ENCODE measurements at regions not wholly inside any gene's neighbourhood (a gene's known extent, or its start where the extent isn't known, plus 50 kb on each side); places are given as distances from the start of the nearest gene placed in this dataset.

- Histone ChIP-seq H3K9ac (ENCODE audit: low read length in 2 of 2) (no peak overlapping the region), H3K4me3 (ENCODE audit: low read length in 2 of 2) (no peak overlapping the region), H3K27ac (ENCODE audit: low read length) (no peak overlapping the region), H3K27me3 (ENCODE audit: control insufficient read depth in 1 of 2, insufficient read depth in 2 of 2, low read length in 2 of 2) (no peaks in the 10 kb centered on the region), H3K9me3 (ENCODE audit: control insufficient read depth in 2 of 2, low read length in 2 of 2) (no peaks in the 10 kb centered on the region), H3K4me1 (ENCODE audit: control insufficient read depth, insufficient read depth, low read length) (no peaks in the 10 kb centered on the region), H3K36me3 (ENCODE audit: control insufficient read depth in 2 of 2, insufficient read depth in 2 of 2, low read length in 2 of 2) (no peaks in the 10 kb centered on the region)
These were observed 259.9 kb downstream of the ADGRG6 start for GRCh38 chr6:142561511-142562265.

GRCh38 chr6:142562865-142563264, 261.1 kb downstream of the ADGRG6 start:
- H3K4me3 ChIP-seq (ENCODE audit: low read length in 2 of 2), result no peak overlapping the region
- no peak overlapping the region for H3K9ac ChIP-seq (ENCODE audit: low read length in 2 of 2)
- no peak overlapping the region for H3K27ac ChIP-seq (ENCODE audit: low read length)
- H3K27me3 ChIP-seq (ENCODE audit: control insufficient read depth in 1 of 2, insufficient read depth in 2 of 2, low read length in 2 of 2), result no peaks in the 10 kb centered on the region
- H3K9me3 ChIP-seq (ENCODE audit: control insufficient read depth in 2 of 2, low read length in 2 of 2), result no peaks in the 10 kb centered on the region
- no peaks in the 10 kb centered on the region for H3K4me1 ChIP-seq (ENCODE audit: control insufficient read depth, insufficient read depth, low read length)
- H3K36me3 ChIP-seq (ENCODE audit: control insufficient read depth in 2 of 2, insufficient read depth in 2 of 2, low read length in 2 of 2), result no peaks in the 10 kb centered on the region

- Histone ChIP-seq H3K9me3 (ENCODE audit: control insufficient read depth in 2 of 2, low read length in 2 of 2) (no peaks in the 10 kb centered on the region), H3K4me1 (ENCODE audit: control insufficient read depth, insufficient read depth, low read length) (no peaks in the 10 kb centered on the region), H3K36me3 (ENCODE audit: control insufficient read depth in 2 of 2, insufficient read depth in 2 of 2, low read length in 2 of 2) (no peaks in the 10 kb centered on the region), H3K4me3 (ENCODE audit: low read length in 2 of 2) (no peak overlapping the region), H3K9ac (ENCODE audit: low read length in 2 of 2) (no peak overlapping the region), H3K27ac (ENCODE audit: low read length) (no peak overlapping the region), H3K27me3 (ENCODE audit: control insufficient read depth in 1 of 2, insufficient read depth in 2 of 2, low read length in 2 of 2) (no peaks in the 10 kb centered on the region)
These were observed 265.0 kb downstream of the ADGRG6 start for GRCh38 chr6:142566628-142567396.

- no peaks in the 10 kb centered on the region for H3K36me3 ChIP-seq (ENCODE audit: control insufficient read depth in 2 of 2, insufficient read depth in 2 of 2, low read length in 2 of 2)
- H3K27me3 ChIP-seq (ENCODE audit: control insufficient read depth in 1 of 2, insufficient read depth in 2 of 2, low read length in 2 of 2), result no peaks in the 10 kb centered on the region
- no peak overlapping the region for H3K4me3 ChIP-seq (ENCODE audit: low read length in 2 of 2)
- H3K4me1 ChIP-seq (ENCODE audit: control insufficient read depth, insufficient read depth, low read length), result no peaks in the 10 kb centered on the region
- H3K9ac ChIP-seq (ENCODE audit: low read length in 2 of 2), result no peak overlapping the region
- H3K27ac ChIP-seq (ENCODE audit: low read length), result no peak overlapping the region
- H3K9me3 ChIP-seq (ENCODE audit: control insufficient read depth in 2 of 2, low read length in 2 of 2), result no peaks in the 10 kb centered on the region
These were observed 265.7 kb downstream of the ADGRG6 start for GRCh38 chr6:142567461-142567860.

GRCh38 chr6:142568857-142569597, 267.2 kb downstream of the ADGRG6 start:
- Histone ChIP-seq H3K9me3 (ENCODE audit: control insufficient read depth in 2 of 2, low read length in 2 of 2) (no peaks in the 10 kb centered on the region), H3K36me3 (ENCODE audit: control insufficient read depth in 2 of 2, insufficient read depth in 2 of 2, low read length in 2 of 2) (no peaks in the 10 kb centered on the region), H3K4me1 (ENCODE audit: control insufficient read depth, insufficient read depth, low read length) (no peaks in the 10 kb centered on the region), H3K27me3 (ENCODE audit: control insufficient read depth in 1 of 2, insufficient read depth in 2 of 2, low read length in 2 of 2) (no peaks in the 10 kb centered on the region), H3K9ac (ENCODE audit: low read length in 2 of 2) (no peak overlapping the region), H3K27ac (ENCODE audit: low read length) (no peak overlapping the region), H3K4me3 (ENCODE audit: low read length in 2 of 2) (no peak overlapping the region)

GRCh38 chr6:142569676-142570075, 267.9 kb downstream of the ADGRG6 start:
- Histone ChIP-seq H3K4me3 (ENCODE audit: low read length in 2 of 2) (no peak overlapping the region), H3K27ac (ENCODE audit: low read length) (no peak overlapping the region), H3K9ac (ENCODE audit: low read length in 2 of 2) (no peak overlapping the region), H3K27me3 (ENCODE audit: control insufficient read depth in 1 of 2, insufficient read depth in 2 of 2, low read length in 2 of 2) (no peaks in the 10 kb centered on the region), H3K36me3 (ENCODE audit: control insufficient read depth in 2 of 2, insufficient read depth in 2 of 2, low read length in 2 of 2) (no peaks in the 10 kb centered on the region), H3K9me3 (ENCODE audit: control insufficient read depth in 2 of 2, low read length in 2 of 2) (no peaks in the 10 kb centered on the region), H3K4me1 (ENCODE audit: control insufficient read depth, insufficient read depth, low read length) (no peaks in the 10 kb centered on the region)

- no peak overlapping the region for H3K4me3 ChIP-seq (ENCODE audit: low read length in 2 of 2)
- no peaks in the 10 kb centered on the region for H3K36me3 ChIP-seq (ENCODE audit: control insufficient read depth in 2 of 2, insufficient read depth in 2 of 2, low read length in 2 of 2)
- no peaks in the 10 kb centered on the region for H3K27me3 ChIP-seq (ENCODE audit: control insufficient read depth in 1 of 2, insufficient read depth in 2 of 2, low read length in 2 of 2)
- H3K9ac ChIP-seq (ENCODE audit: low read length in 2 of 2), result no peak overlapping the region
- no peaks in the 10 kb centered on the region for H3K4me1 ChIP-seq (ENCODE audit: control insufficient read depth, insufficient read depth, low read length)
- H3K27ac ChIP-seq (ENCODE audit: low read length), result no peak overlapping the region
- no peaks in the 10 kb centered on the region for H3K9me3 ChIP-seq (ENCODE audit: control insufficient read depth in 2 of 2, low read length in 2 of 2)
These were observed 268.4 kb downstream of the ADGRG6 start for GRCh38 chr6:142570221-142570671.

- no peaks in the 10 kb centered on the region for H3K27me3 ChIP-seq (ENCODE audit: control insufficient read depth in 1 of 2, insufficient read depth in 2 of 2, low read length in 2 of 2)
- H3K9ac ChIP-seq (ENCODE audit: low read length in 2 of 2), result no peak overlapping the region
- no peaks in the 10 kb centered on the region for H3K36me3 ChIP-seq (ENCODE audit: control insufficient read depth in 2 of 2, insufficient read depth in 2 of 2, low read length in 2 of 2)
- H3K27ac ChIP-seq (ENCODE audit: low read length), result no peak overlapping the region
- H3K4me3 ChIP-seq (ENCODE audit: low read length in 2 of 2), result no peak overlapping the region
- H3K9me3 ChIP-seq (ENCODE audit: control insufficient read depth in 2 of 2, low read length in 2 of 2), result peaks cover 0 to 2% of the 10 kb centered on the region in 2 donors
- no peaks in the 10 kb centered on the region for H3K4me1 ChIP-seq (ENCODE audit: control insufficient read depth, insufficient read depth, low read length)
These were observed 291.1 kb downstream of the ADGRG6 start for GRCh38 chr6:142592876-142593275.

- Histone ChIP-seq H3K27me3 (ENCODE audit: control insufficient read depth in 1 of 2, insufficient read depth in 2 of 2, low read length in 2 of 2) (no peaks in the 10 kb centered on the region), H3K4me3 (ENCODE audit: low read length in 2 of 2) (no peak overlapping the region), H3K36me3 (ENCODE audit: control insufficient read depth in 2 of 2, insufficient read depth in 2 of 2, low read length in 2 of 2) (no peaks in the 10 kb centered on the region), H3K9ac (ENCODE audit: low read length in 2 of 2) (no peak overlapping the region), H3K27ac (ENCODE audit: low read length) (no peak overlapping the region), H3K9me3 (ENCODE audit: control insufficient read depth in 2 of 2, low read length in 2 of 2) (no peaks in the 10 kb centered on the region), H3K4me1 (ENCODE audit: control insufficient read depth, insufficient read depth, low read length) (no peaks in the 10 kb centered on the region)
These were observed 296.0 kb downstream of the ADGRG6 start for GRCh38 chr6:142597836-142598235.

GRCh38 chr6:142601427-142601826, 299.6 kb downstream of the ADGRG6 start:
- no peaks in the 10 kb centered on the region for H3K36me3 ChIP-seq (ENCODE audit: control insufficient read depth in 2 of 2, insufficient read depth in 2 of 2, low read length in 2 of 2)
- no peak overlapping the region for H3K9ac ChIP-seq (ENCODE audit: low read length in 2 of 2)
- H3K4me3 ChIP-seq (ENCODE audit: low read length in 2 of 2), result no peak overlapping the region
- no peak overlapping the region for H3K27ac ChIP-seq (ENCODE audit: low read length)
- H3K4me1 ChIP-seq (ENCODE audit: control insufficient read depth, insufficient read depth, low read length), result no peaks in the 10 kb centered on the region
- H3K27me3 ChIP-seq (ENCODE audit: control insufficient read depth in 1 of 2, insufficient read depth in 2 of 2, low read length in 2 of 2), result no peaks in the 10 kb centered on the region
- no peaks in the 10 kb centered on the region for H3K9me3 ChIP-seq (ENCODE audit: control insufficient read depth in 2 of 2, low read length in 2 of 2)

Data from stomach smooth muscle (tissue), 2 donors.